WTC11 (cell line): ENCODE measurements at regions not wholly inside any gene's neighbourhood (a gene's known extent, or its start where the extent isn't known, plus 50 kb on each side); places are given as distances from the start of the nearest gene placed in this dataset.

Experiments
- HMGA2 ChIP-seq: fragments of 250-450 bp; sonication (Bioruptor Pico); IDR thresholded peaks from 2 replicates; pipeline ENCODE4 v1.4.0; 2021; ENCODE audit warnings: mild to moderate bottlenecking, moderate library complexity
- ZNF232 ChIP-seq: sonication (generic); formaldehyde crosslinking; IDR thresholded peaks from 2 replicates; pipeline ENCODE4 v1.8.0; 2022; ENCODE audit warnings: mild to moderate bottlenecking, missing genetic modification reagents
- ZNF317 ChIP-seq: sonication (generic); formaldehyde crosslinking; IDR thresholded peaks from 2 replicates; pipeline ENCODE4 v1.8.1; 2023; ENCODE audit warnings: low read depth, mild to moderate bottlenecking, moderate library complexity, missing genetic modification reagents, borderline replicate concordance
- TF ChIP-seq, protein P1 (sequence below): fragments of 200-600 bp; IDR thresholded peaks from 2 replicates; pipeline ENCODE4 v1.8.0; 2022; ENCODE audit warnings: antibody characterized with exemption
- TF ChIP-seq, protein P2 (sequence below): sonication (generic); formaldehyde crosslinking; IDR thresholded peaks from 2 replicates; pipeline ENCODE4 v1.8.1; 2023; ENCODE audit warnings: mild to moderate bottlenecking, missing genetic modification reagents, moderate library complexity

DNA sequence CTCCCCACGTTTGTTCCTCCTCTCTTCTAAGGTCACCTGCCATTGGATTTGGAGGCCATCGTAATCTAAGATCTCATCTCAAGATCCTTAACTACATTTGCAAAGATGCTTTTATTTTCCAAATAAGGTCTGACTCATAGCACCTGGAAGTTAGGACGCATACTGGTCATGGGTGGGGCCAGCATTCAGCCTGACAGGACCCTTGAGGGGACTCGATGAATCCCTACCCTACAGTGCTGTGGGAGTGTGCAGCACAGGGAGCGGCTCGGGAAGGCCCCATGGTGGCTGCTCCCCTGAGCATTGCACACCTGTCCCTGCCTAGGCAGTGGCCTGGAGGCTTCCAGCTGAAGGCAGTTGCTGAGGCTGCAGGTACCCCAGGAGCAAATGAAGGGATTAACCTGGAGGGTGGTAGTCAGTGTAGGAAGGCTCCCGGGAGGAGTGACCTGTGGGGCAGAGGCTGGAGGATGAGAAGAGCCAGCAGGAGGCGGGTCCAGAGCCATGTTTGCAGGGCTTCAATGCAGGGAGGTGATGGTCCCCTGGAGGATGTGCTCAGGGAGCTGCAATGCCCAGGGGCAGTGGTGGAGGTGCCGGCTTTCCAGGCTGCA is 362.2 kb downstream of the CTTN start:
- TF ChIP-seq ZNF317: no peak
- TF ChIP-seq, protein P1, sequence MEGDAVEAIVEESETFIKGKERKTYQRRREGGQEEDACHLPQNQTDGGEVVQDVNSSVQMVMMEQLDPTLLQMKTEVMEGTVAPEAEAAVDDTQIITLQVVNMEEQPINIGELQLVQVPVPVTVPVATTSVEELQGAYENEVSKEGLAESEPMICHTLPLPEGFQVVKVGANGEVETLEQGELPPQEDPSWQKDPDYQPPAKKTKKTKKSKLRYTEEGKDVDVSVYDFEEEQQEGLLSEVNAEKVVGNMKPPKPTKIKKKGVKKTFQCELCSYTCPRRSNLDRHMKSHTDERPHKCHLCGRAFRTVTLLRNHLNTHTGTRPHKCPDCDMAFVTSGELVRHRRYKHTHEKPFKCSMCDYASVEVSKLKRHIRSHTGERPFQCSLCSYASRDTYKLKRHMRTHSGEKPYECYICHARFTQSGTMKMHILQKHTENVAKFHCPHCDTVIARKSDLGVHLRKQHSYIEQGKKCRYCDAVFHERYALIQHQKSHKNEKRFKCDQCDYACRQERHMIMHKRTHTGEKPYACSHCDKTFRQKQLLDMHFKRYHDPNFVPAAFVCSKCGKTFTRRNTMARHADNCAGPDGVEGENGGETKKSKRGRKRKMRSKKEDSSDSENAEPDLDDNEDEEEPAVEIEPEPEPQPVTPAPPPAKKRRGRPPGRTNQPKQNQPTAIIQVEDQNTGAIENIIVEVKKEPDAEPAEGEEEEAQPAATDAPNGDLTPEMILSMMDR: no peak
- TF ChIP-seq ZNF232 (CRISPR knock-in tag): no peak
- TF ChIP-seq, protein P2, sequence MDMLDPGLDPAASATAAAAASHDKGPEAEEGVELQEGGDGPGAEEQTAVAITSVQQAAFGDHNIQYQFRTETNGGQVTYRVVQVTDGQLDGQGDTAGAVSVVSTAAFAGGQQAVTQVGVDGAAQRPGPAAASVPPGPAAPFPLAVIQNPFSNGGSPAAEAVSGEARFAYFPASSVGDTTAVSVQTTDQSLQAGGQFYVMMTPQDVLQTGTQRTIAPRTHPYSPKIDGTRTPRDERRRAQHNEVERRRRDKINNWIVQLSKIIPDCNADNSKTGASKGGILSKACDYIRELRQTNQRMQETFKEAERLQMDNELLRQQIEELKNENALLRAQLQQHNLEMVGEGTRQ (CRISPR knock-in tag): no peak
- TF ChIP-seq HMGA2 (CRISPR knock-in tag): no peak
